Thymus (tissue), 11 donors: ENCODE measurements at regions not wholly inside any gene's neighbourhood (a gene's known extent, or its start where the extent isn't known, plus 50 kb on each side); places are given as distances from the start of the nearest gene placed in this dataset.
"Not testable (repeated sequence)": the region's sequence is repeated elsewhere in the genome, so short reads cannot be mapped to it uniquely, and the experiment has no call there.

Experiments used
- DNase-seq, 9 donors: peaks; one replicate each; pipeline ENCODE4 v3.0.0-alpha.2; 2013; ENCODE audit warnings: low spot score in 9 of 9, low read depth in 6 of 9, missing footprints in 1 of 9
- H3K27ac ChIP-seq, 2 donors: one replicate each; pipeline ENCODE4 v1.5.1; 2013; ENCODE audit warnings: control low read depth in 1 of 2, low read depth in 1 of 2, low read length in 1 of 2, mild to moderate bottlenecking in 1 of 2, moderate library complexity in 1 of 2
- H3K27me3 ChIP-seq, 2 donors: one replicate each; pipeline ENCODE4 v1.5.1; 2013; ENCODE audit warnings: low read length in 1 of 2; ENCODE audit not compliant: control insufficient read depth in 2 of 2, insufficient read depth in 1 of 2
- H3K36me3 ChIP-seq, 2 donors: one replicate each; pipeline ENCODE4 v1.5.1; 2013; ENCODE audit warnings: low read length in 1 of 2, mild to moderate bottlenecking in 1 of 2, moderate library complexity in 1 of 2; ENCODE audit not compliant: control insufficient read depth in 2 of 2, insufficient read depth in 2 of 2
- H3K4me1 ChIP-seq, 2 donors: one replicate each; pipeline ENCODE4 v1.5.1; 2013; ENCODE audit warnings: low read length in 2 of 2; ENCODE audit not compliant: control insufficient read depth in 2 of 2, insufficient read depth in 2 of 2
- H3K4me3 ChIP-seq, 2 donors: one replicate each; pipeline ENCODE4 v1.5.1; 2013; ENCODE audit warnings: low read length in 2 of 2, control low read depth in 1 of 2, mild to moderate bottlenecking in 1 of 2
- H3K9me3 ChIP-seq, 2 donors: one replicate each; pipeline ENCODE4 v1.5.1; 2013; ENCODE audit warnings: low read length in 1 of 2, mild to moderate bottlenecking in 1 of 2; ENCODE audit not compliant: control insufficient read depth in 2 of 2, insufficient read depth in 1 of 2
- WGBS: extraction: QIAGEN DNeasy Blood & Tissue Kit; methylation state at CpG from one replicate; pipeline ENCODE4 v1.1.7; 2013; 5-methylcytosine and 5-hydroxymethylcytosine counted together
- donor health status: healthy.

GRCh38 chr1:199834711-199835110 is 192.8 kb upstream of the NR5A2 start:
- Histone ChIP-seq H3K27me3 (no peaks in the 10 kb centered on the region), H3K4me3 (no peak overlapping the region), H3K36me3 (no peaks in the 10 kb centered on the region), H3K27ac (no peak overlapping the region), H3K9me3 (peaks cover 0 to 4% of the 10 kb centered on the region in 2 donors), H3K4me1 (peaks cover 10 to 15% of the 10 kb centered on the region in 2 donors)
- WGBS = 94% methylated on average over 1 of the region's 1 CpG
- no peak for DNase-seq

GRCh38 chr1:199836430-199836829 is 191.1 kb upstream of the NR5A2 start:
- 91% methylated on average over 2 of the region's 2 CpGs for WGBS
- DNase-seq = no peak

GRCh38 chr1:199837321-199837720 is 190.2 kb upstream of the NR5A2 start:
- H3K4me3 ChIP-seq = no peak overlapping the region
- WGBS = 31% methylated on average over 1 of the region's 1 CpG
- no peaks in the 10 kb centered on the region for H3K36me3 ChIP-seq
- peaks cover 0 to 4% of the 10 kb centered on the region in 2 donors for H3K9me3 ChIP-seq
- peak in 2 of 9 donors; percentile 27 to 53 for DNase-seq
- no peak overlapping the region for H3K27ac ChIP-seq
- H3K4me1 ChIP-seq = peaks cover 5 to 9% of the 10 kb centered on the region in 2 donors
- H3K27me3 ChIP-seq = no peaks in the 10 kb centered on the region

More at GRCh38 chr1:199836430-199836829, 191.1 kb upstream of the NR5A2 start:
- no peaks in the 10 kb centered on the region for H3K36me3 ChIP-seq
- peaks cover 10 to 15% of the 10 kb centered on the region in 2 donors for H3K4me1 ChIP-seq
- peaks cover 0 to 4% of the 10 kb centered on the region in 2 donors for H3K9me3 ChIP-seq
- no peak overlapping the region for H3K27ac ChIP-seq
- no peak overlapping the region for H3K4me3 ChIP-seq
- no peaks in the 10 kb centered on the region for H3K27me3 ChIP-seq

- H3K36me3 ChIP-seq, H3K9me3 ChIP-seq, H3K27ac ChIP-seq, DNase-seq, H3K4me1 ChIP-seq, H3K4me3 ChIP-seq, H3K27me3 ChIP-seq: not testable (repeated sequence)
- WGBS = 98% methylated on average over 8 of the region's 8 CpGs
Observed at GRCh38 chr1:199839608-199840007, 187.9 kb upstream of the NR5A2 start.

- H3K27me3 ChIP-seq, H3K4me1 ChIP-seq, H3K9me3 ChIP-seq, DNase-seq, H3K4me3 ChIP-seq, H3K27ac ChIP-seq, H3K36me3 ChIP-seq: not testable (repeated sequence)
- over 99% methylated on average over 2 of the region's 2 CpGs for WGBS
Observed at GRCh38 chr1:199843096-199843495, 184.4 kb upstream of the NR5A2 start.

GRCh38 chr1:199843861-199844260 is 183.6 kb upstream of the NR5A2 start:
- H3K4me1 ChIP-seq = no peaks in the 10 kb centered on the region
- no peaks in the 10 kb centered on the region for H3K27me3 ChIP-seq
- no peak overlapping the region for H3K4me3 ChIP-seq
- H3K36me3 ChIP-seq = no peaks in the 10 kb centered on the region
- no peaks in the 10 kb centered on the region for H3K9me3 ChIP-seq
- no peak for DNase-seq
- 24% methylated on average over 2 of the region's 2 CpGs for WGBS
- H3K27ac ChIP-seq = no peak overlapping the region

GRCh38 chr1:199847021-199847420 is 180.5 kb upstream of the NR5A2 start:
- no peak for DNase-seq
- Histone ChIP-seq H3K27me3 (no peaks in the 10 kb centered on the region), H3K4me3 (no peak overlapping the region), H3K36me3 (no peaks in the 10 kb centered on the region), H3K9me3 (no peaks in the 10 kb centered on the region), H3K27ac (no peak overlapping the region), H3K4me1 (no peaks in the 10 kb centered on the region)
- WGBS = 96% methylated on average over 8 of the region's 8 CpGs

GRCh38 chr1:199851439-199852140 is 175.9 kb upstream of the NR5A2 start:
- no peak for DNase-seq
- Histone ChIP-seq H3K36me3 (no peaks in the 10 kb centered on the region), H3K27ac (no peak overlapping the region), H3K4me3 (no peak overlapping the region), H3K9me3 (no peaks in the 10 kb centered on the region), H3K4me1 (no peaks in the 10 kb centered on the region), H3K27me3 (no peaks in the 10 kb centered on the region)
- 94% methylated on average over 2 of the region's 2 CpGs for WGBS

- DNase-seq = no peak
- Histone ChIP-seq H3K9me3 (no peaks in the 10 kb centered on the region), H3K36me3 (no peaks in the 10 kb centered on the region), H3K4me1 (peaks cover 0 to 3% of the 10 kb centered on the region in 2 donors), H3K27ac (no peak overlapping the region), H3K27me3 (no peaks in the 10 kb centered on the region), H3K4me3 (no peak overlapping the region)
- WGBS = 97% methylated on average over 3 of the region's 3 CpGs
Observed at GRCh38 chr1:199854686-199855321, 172.7 kb upstream of the NR5A2 start.
